ENCODE measurements at regions not wholly inside any gene's neighbourhood (a gene's known extent, or its start where the extent isn't known, plus 50 kb on each side); places are given as distances from the start of the nearest gene placed in this dataset.

- Mint-ChIP-seq H3K4me3 (ENCODE audit: unreplicated experiment) (no peak overlapping the region), H3K27ac (ENCODE audit: unreplicated experiment) (no peak overlapping the region), H3K9me3 (ENCODE audit: unreplicated experiment) (peaks cover 1% of the 10 kb centered on the region), H3K36me3 (ENCODE audit: unreplicated experiment) (no peaks in the 10 kb centered on the region), H3K4me1 (ENCODE audit: low read depth, unreplicated experiment) (no peaks in the 10 kb centered on the region), H3K27me3 (ENCODE audit: unreplicated experiment) (peaks cover 3% of the 10 kb centered on the region)
- no peak for TF ChIP-seq CTCF (IDR thresholded peaks at IDR 0.05; ENCODE audit: partially characterized antibody, unreplicated experiment)
- no peak for DNase-seq
Measured at GRCh38 chr6:156150391-156150790, 626.8 kb upstream of the ARID1B start.

GRCh38 chr6:156146891-156147290 is 630.3 kb upstream of the ARID1B start:
- DNase-seq, result no peak
- no peak for TF ChIP-seq CTCF (IDR thresholded peaks at IDR 0.05; ENCODE audit: partially characterized antibody, unreplicated experiment)
- Mint-ChIP-seq H3K9me3 (ENCODE audit: unreplicated experiment) (peaks cover 3% of the 10 kb centered on the region), H3K4me1 (ENCODE audit: low read depth, unreplicated experiment) (no peaks in the 10 kb centered on the region), H3K36me3 (ENCODE audit: unreplicated experiment) (peaks cover 5% of the 10 kb centered on the region), H3K27me3 (ENCODE audit: unreplicated experiment) (peaks cover 3% of the 10 kb centered on the region), H3K27ac (ENCODE audit: unreplicated experiment) (no peak overlapping the region), H3K4me3 (ENCODE audit: unreplicated experiment) (no peak overlapping the region)

GRCh38 chr6:156131221-156131903 is 645.8 kb upstream of the ARID1B start:
- no peak for DNase-seq
- peaks cover 17% of the 10 kb centered on the region for H3K36me3 Mint-ChIP-seq (ENCODE audit: unreplicated experiment)
- H3K4me1 Mint-ChIP-seq (ENCODE audit: low read depth, unreplicated experiment), result no peaks in the 10 kb centered on the region
- peaks cover 2% of the 10 kb centered on the region for H3K27me3 Mint-ChIP-seq (ENCODE audit: unreplicated experiment)
- H3K4me3 Mint-ChIP-seq (ENCODE audit: unreplicated experiment), result no peak overlapping the region
- no peaks in the 10 kb centered on the region for H3K9me3 Mint-ChIP-seq (ENCODE audit: unreplicated experiment)
- H3K27ac Mint-ChIP-seq (ENCODE audit: unreplicated experiment), result no peak overlapping the region
- TF ChIP-seq CTCF (IDR thresholded peaks at IDR 0.05; ENCODE audit: partially characterized antibody, unreplicated experiment), result no peak

GRCh38 chr6:156126535-156126934 is 650.6 kb upstream of the ARID1B start:
- no peak for TF ChIP-seq CTCF (IDR thresholded peaks at IDR 0.05; ENCODE audit: partially characterized antibody, unreplicated experiment)
- Mint-ChIP-seq H3K4me3 (ENCODE audit: unreplicated experiment) (no peak overlapping the region), H3K36me3 (ENCODE audit: unreplicated experiment) (no peaks in the 10 kb centered on the region), H3K27ac (ENCODE audit: unreplicated experiment) (no peak overlapping the region), H3K27me3 (ENCODE audit: unreplicated experiment) (no peaks in the 10 kb centered on the region), H3K9me3 (ENCODE audit: unreplicated experiment) (no peaks in the 10 kb centered on the region), H3K4me1 (ENCODE audit: low read depth, unreplicated experiment) (no peaks in the 10 kb centered on the region)
- DNase-seq, result no peak

- DNase-seq, result no peak
- Mint-ChIP-seq H3K9me3 (ENCODE audit: unreplicated experiment) (no peaks in the 10 kb centered on the region), H3K27me3 (ENCODE audit: unreplicated experiment) (no peaks in the 10 kb centered on the region), H3K4me1 (ENCODE audit: low read depth, unreplicated experiment) (no peaks in the 10 kb centered on the region), H3K27ac (ENCODE audit: unreplicated experiment) (no peak overlapping the region), H3K36me3 (ENCODE audit: unreplicated experiment) (no peaks in the 10 kb centered on the region), H3K4me3 (ENCODE audit: unreplicated experiment) (no peak overlapping the region)
- TF ChIP-seq CTCF (IDR thresholded peaks at IDR 0.05; ENCODE audit: partially characterized antibody, unreplicated experiment), result no peak
Measured at GRCh38 chr6:156125844-156126243, 651.3 kb upstream of the ARID1B start.
